ENCODE measurements at regions not wholly inside any gene's neighbourhood (a gene's known extent, or its start where the extent isn't known, plus 50 kb on each side); places are given as distances from the start of the nearest gene placed in this dataset.
A peak's percentile ranks its signal among the peaks of the same experiment; 100 is the strongest.

DNA sequence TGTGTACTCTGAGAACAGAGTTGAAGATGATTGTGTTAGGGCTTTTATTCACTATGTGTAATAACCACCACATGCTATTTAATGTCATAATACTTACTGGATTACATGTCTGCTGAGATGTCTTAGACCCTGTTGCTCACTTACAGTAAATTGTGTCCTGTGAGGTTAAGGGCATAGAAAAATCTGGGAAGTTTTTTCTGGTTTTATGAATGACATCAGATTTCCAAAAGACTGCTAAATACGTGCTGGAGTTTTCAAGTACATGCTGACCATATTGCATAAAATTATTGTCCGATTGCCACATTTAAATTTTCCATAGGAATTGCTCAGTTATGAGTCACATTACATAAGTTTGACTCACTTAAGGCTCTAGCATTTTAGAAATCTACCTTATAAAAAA is 96.7 kb upstream of the COL5A2 start:
- CTCF ChIA-PET = interaction anchor here (1.2 kb wide), 1 partner anchor 12 kb away, joined by 3 read pairs; no protein-coding TSS in a partner anchor
- peak; percentile 98 for DNase-seq (ENCODE audit: low read depth, low spot score)
- TF ChIP-seq, protein P1, sequence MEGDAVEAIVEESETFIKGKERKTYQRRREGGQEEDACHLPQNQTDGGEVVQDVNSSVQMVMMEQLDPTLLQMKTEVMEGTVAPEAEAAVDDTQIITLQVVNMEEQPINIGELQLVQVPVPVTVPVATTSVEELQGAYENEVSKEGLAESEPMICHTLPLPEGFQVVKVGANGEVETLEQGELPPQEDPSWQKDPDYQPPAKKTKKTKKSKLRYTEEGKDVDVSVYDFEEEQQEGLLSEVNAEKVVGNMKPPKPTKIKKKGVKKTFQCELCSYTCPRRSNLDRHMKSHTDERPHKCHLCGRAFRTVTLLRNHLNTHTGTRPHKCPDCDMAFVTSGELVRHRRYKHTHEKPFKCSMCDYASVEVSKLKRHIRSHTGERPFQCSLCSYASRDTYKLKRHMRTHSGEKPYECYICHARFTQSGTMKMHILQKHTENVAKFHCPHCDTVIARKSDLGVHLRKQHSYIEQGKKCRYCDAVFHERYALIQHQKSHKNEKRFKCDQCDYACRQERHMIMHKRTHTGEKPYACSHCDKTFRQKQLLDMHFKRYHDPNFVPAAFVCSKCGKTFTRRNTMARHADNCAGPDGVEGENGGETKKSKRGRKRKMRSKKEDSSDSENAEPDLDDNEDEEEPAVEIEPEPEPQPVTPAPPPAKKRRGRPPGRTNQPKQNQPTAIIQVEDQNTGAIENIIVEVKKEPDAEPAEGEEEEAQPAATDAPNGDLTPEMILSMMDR (IDR thresholded peaks at IDR 0.05; ENCODE audit: insufficient read depth, low read length, missing control alignments) = no peak
- POLR2A ChIA-PET = no interaction called here
- no peak overlapping the region for H3K4me3 ChIP-seq (ENCODE audit: low read depth, low read length)

GRCh38 chr2:189281201-189281600 is 101.6 kb upstream of the COL5A2 start:
- TF ChIP-seq, protein P1 (IDR thresholded peaks at IDR 0.05; ENCODE audit: insufficient read depth, low read length, missing control alignments) = no peak
- no peak overlapping the region for H3K4me3 ChIP-seq (ENCODE audit: low read depth, low read length)
- ChIA-PET POLR2A (interaction anchor here (0.5 kb wide), 1 partner anchor 231 kb away, joined by 3 read pairs; no protein-coding TSS in a partner anchor), CTCF (no interaction called here)
- no peak for DNase-seq (ENCODE audit: low read depth, low spot score)

DNA sequence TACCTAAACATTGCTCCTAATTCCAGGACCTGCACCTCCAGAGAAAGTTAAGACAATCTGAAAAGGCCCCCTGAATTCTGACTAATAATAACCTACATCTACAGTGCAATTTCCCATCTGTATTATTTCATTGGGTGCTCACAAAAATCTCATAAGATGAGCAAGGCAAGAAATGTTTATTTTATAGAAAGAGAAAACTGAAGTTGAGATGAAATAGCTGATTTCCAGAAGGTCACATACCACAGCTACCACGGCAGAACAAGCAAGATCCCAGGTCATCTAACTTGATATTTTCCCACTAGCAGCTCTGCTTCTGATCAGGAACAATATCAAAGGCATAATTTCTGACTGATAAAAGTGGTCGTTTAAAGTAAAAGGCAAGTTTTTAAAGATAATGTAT is 105.8 kb upstream of the COL5A2 start:
- TF ChIP-seq, protein P1 (IDR thresholded peaks at IDR 0.05; ENCODE audit: insufficient read depth, low read length, missing control alignments) = no peak
- no peak for DNase-seq (ENCODE audit: low read depth, low spot score)
- POLR2A ChIA-PET = interaction anchor here (0.6 to 1.8 kb wide), 3 partner anchors 43 to 108 kb away, joined by 3 to 21 read pairs (median 3); partner anchors contain the start of gene COL5A2
- H3K4me3 ChIP-seq (ENCODE audit: low read depth, low read length) = no peak overlapping the region
- CTCF ChIA-PET = interaction anchor here (0.7 to 3.4 kb wide), 3 partner anchors 107 to 191 kb away, joined by 3 to 25 read pairs (median 3); no protein-coding TSS in a partner anchor

DNA sequence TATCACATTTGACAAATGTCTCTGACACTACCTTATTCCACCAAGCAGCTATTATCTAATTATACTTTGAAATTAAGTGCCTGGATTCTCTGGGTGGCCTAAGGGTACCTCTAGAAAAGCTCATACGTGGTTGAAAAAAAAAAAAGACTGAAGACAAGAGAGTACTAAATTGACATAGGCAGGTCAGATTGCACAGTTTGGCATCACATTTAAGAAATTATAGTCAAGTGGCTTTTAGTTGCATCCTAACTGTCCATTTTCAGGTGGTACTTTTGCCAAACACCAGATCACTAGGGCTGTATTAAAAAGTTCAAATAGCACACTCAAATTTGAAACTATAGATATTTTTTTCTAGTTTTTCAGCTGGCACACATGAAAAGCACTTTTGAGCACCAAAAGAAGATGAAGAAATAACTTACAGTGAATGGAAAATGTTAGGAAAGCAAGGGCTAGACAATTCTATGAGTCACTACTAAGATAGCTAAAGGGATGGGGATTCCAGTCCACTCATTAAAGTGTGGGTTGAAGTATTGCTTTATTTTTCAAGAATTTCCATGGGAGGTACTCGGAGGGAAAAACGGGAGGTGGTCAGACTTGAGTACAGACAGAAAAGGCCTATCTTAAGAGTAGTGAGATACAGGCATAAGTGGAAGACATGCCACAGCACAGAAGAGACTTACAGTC is 106.5 kb upstream of the COL5A2 start:
- no peak overlapping the region for H3K4me3 ChIP-seq (ENCODE audit: low read depth, low read length)
- TF ChIP-seq, protein P1 (IDR thresholded peaks at IDR 0.05; ENCODE audit: insufficient read depth, low read length, missing control alignments) = no peak
- peak; percentile 90 for DNase-seq (ENCODE audit: low read depth, low spot score)
- CTCF ChIA-PET = interaction anchor here (1.0 to 3.4 kb wide), 5 partner anchors 12 to 192 kb away, joined by 3 to 25 read pairs (median 8); no protein-coding TSS in a partner anchor
- POLR2A ChIA-PET = interaction anchor here (0.6 to 1.8 kb wide), 4 partner anchors 37 to 109 kb away, joined by 3 to 21 read pairs (median 3); partner anchors contain the start of gene COL5A2

DNA sequence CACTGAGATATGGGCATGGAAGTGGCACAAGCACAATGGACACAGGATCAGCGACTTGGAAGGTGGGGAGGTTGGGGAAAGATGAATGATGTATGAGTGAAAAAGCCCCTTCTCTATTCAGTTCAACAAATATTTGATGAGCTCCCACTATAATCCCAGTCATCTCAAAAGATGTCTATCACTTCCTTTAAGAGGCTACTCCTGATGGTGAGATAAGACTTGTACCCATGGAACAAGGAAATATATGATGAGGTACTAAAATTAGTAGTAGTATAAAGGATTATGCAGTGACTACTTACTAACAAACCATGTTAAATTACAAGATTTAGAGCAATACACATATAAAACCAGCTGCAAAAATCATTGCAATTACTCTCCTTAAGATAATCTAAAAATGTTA is 107.8 kb upstream of the COL5A2 start:
- POLR2A ChIA-PET = interaction anchor here (1.3 to 1.5 kb wide), 3 partner anchors 108 to 191 kb away, joined by 3 to 12 read pairs (median 3); partner anchors contain the start of gene COL5A2
- no peak overlapping the region for H3K4me3 ChIP-seq (ENCODE audit: low read depth, low read length)
- DNase-seq (ENCODE audit: low read depth, low spot score) = no peak
- CTCF ChIA-PET = interaction anchor here (0.7 to 3.5 kb wide), 22 partner anchors 11 to 219 kb away, joined by 3 to 25 read pairs (median 4); partner anchors contain the start of gene COL5A2
- TF ChIP-seq, protein P1 (IDR thresholded peaks at IDR 0.05; ENCODE audit: insufficient read depth, low read length, missing control alignments) = no peak

DNA sequence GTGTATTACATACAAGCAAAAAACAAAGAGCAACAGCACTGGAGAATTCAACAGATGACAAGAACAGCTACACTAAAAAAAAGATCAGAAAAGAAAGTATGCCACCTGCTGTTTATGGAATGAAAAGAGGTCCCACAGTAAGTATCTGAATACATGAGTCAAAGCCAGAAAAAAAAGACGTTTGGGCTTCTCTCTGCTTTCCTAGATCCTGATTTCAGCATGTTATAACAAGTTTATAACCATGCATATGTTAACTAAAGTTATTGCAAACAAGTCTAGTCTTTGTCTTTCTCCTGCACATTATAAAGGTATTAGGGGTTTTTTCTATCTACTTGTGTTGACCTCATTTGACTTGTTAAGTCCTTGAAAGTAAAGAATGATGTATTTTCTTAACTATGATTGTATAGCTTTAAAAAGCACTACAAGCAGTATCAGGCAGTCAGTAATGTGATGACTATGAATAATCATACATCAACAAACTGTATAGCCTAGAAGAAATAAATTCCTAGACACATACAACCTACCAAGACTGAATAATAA is 108.5 kb upstream of the COL5A2 start:
- POLR2A ChIA-PET = interaction anchor here (0.6 to 1.5 kb wide), 6 partner anchors 82 to 195 kb away, joined by 3 to 12 read pairs (median 3); partner anchors contain the start of gene COL5A2
- TF ChIP-seq, protein P1 (IDR thresholded peaks at IDR 0.05; ENCODE audit: insufficient read depth, low read length, missing control alignments) = peak; percentile 30
- CTCF ChIA-PET = interaction anchor here (0.7 to 3.5 kb wide), 25 partner anchors 8 to 238 kb away, joined by 3 to 25 read pairs (median 4); partner anchors contain the start of gene COL5A2
- H3K4me3 ChIP-seq (ENCODE audit: low read depth, low read length) = no peak overlapping the region
- peak; percentile 61 for DNase-seq (ENCODE audit: low read depth, low spot score)

Data from AG04449 (cell line).